HG02588 (cell line): ENCODE measurements at regions not wholly inside any gene's neighbourhood (a gene's known extent, or its start where the extent isn't known, plus 50 kb on each side); places are given as distances from the start of the nearest gene placed in this dataset.
"Not testable (repeated sequence)": the region's sequence is repeated elsewhere in the genome, so short reads cannot be mapped to it uniquely, and the experiment has no call there.

Experiments used
- ATAC-seq: cut with Tn5 transposase; IDR thresholded peaks from one replicate; pipeline ENCODE4 v1.9.1; 2021; ENCODE audit warnings: mild to moderate bottlenecking, moderate library complexity; ENCODE audit not compliant: unreplicated experiment

DNA sequence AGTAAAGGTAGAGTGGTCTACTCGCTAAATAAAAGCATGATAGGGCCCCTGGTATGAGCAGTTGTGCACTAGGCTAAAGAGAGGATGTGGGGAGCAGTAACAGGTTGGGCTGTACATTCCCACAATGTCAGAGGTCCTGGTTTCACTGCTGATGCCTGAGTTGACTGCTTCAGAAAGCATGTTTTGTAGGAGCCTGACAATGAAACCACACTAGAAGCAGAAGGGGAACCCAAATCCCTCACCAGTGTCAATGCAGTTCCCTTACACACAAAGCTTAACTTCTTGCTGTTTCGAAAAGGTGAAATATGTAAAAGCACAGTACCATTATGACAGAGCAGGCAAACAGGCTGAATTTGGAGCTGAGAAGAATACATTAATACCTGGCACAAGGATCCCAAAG lies 291.7 kb upstream of the KYNU start:
- peak; percentile 80 for ATAC-seq

DNA sequence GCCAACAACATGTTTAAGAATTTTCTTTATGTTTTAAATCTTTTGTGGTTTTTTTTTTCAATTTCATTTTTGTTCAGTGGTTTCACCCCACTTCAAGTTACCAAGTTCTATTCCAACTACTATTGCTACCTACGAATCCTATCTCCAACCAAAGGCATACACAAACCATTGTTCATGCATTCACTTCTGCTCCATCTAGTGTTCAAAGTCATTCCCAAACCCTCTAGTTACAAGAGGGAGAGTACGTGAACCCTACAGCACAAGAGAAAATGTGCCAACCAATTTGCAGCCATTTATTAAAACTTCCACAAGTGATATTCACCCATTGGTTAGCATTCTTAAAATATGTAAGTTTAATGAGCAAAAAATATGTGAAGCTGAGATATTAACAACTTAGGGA lies 295.1 kb upstream of the KYNU start:
- no peak for ATAC-seq

DNA sequence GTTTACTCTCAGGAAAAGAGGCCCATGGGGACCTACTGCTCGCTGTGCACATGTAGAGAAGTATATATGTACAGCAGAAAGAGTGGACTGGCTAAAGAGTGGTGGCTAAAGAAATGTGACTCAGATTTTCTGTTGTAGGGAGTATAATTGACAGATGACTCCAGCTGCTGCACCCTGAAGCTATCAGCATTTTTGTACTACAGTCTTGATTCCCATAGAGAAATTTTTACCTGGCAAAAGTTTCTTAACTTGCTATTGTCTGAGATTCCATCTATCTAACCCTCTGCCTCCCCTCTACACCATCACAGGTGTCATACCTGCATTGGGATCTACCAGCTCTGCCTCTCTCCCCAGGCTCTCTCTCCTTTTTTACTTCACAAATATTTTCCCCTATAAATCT lies 296.0 kb upstream of the KYNU start:
- no peak for ATAC-seq

DNA sequence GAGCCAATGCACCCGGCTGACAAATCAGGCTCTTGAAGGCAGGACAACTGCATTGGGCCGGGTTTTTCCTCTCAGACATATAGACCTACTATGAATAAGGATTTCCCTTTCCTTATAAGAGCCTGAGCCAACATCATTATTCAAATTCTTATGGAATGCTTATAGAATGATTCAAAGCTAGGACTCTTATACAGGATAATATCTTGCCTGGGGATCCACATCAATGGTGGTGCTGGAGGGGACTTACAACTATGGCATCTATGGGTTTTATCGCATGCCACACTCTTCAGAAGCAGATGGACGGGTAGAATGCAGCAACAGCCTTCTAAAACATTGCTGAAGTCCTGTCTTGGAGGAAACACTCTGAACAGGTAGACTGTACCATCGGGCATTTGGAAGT lies 296.8 kb upstream of the KYNU start:
- ATAC-seq: no peak

DNA sequence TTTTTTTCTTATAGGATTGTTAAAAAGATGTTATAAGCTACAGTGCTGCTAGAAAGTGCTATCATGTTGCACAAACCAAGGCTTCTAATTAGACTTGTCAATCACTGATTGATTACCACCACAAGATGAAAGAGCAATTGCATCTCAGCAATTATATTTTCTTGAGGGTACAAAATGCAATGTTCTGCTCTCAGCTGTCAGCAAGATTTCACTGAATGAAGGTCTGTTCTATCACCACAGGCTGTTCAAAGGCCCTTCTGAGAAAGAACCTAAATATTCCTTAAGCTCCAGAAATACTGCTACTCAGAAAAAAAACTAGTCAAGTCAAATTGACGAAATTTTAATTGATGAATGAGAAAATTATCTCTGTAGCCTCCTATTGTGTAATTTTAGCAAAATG lies 301.9 kb upstream of the KYNU start:
- no peak for ATAC-seq

DNA sequence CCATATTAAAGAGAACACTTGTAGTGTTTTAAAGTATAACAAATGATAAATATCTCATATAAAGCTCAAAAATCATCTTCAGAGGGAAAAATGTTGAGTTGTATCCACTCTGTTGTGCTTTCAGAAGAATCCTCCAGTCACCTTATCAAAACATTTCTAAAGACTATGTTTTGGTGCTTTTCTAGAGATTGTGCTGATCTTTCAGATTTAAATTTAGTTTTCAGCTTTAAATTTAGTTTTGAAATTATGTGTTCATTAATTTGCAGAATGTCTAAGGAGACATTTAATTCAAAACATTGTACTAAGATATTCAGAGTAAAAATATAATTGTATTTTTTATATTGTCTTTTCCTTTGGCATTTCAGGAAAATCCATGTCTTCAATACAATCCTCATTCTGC lies 303.1 kb upstream of the KYNU start:
- no peak for ATAC-seq

DNA sequence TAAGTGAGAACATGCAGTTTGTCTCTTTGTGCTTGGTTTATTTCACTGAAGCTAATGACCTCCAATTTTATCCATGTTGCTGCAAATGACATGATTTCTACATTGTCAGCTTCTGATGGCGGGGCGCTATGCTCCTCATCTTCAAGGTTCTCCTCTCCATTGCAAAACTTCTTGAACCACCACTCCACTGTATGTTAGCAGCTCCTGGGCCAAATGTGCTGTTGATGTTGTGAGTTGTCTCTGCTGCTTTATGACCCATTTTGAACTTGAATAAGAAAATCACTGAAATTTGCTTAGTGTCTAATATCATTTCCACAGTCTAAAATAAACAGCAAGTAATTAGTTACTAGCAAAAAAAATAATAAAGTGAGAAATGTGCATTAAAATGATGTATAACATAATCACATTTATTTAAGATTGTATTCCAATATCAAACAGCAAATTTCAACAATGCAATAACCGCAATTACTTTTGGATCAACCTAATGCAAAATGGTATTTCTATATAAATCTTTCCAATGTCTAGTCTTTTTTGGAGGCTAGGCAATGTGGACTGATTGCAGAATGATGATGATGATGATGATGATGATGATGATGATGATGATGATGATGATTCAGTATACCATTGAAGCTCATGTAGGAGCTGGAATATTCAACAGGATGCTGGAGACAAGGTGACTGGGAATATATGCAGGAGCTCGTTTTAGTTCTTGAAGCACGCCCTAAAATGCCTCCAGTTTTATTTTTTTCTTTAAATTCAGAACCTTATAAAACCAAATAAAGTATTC lies 304.9 kb upstream of the KYNU start:
- ATAC-seq: no peak

DNA sequence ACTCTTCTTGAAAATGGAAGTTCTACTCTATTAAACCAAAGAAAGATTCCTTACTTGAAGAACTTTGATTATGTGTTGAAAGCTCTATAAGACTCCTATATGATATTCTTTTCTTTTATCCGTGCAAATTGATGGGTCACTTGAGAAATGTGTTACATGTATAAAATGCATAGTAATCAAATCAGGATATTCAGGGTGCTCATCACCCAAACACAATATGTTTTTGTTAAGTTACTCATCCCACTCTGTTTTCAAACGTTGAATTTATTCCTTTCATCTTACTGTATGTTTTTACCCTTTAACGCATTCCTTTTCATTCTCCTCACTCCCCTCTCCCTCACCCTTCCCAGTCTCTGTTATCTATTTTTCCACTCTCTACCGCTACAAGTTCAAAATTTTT lies 305.5 kb upstream of the KYNU start:
- no peak for ATAC-seq

DNA sequence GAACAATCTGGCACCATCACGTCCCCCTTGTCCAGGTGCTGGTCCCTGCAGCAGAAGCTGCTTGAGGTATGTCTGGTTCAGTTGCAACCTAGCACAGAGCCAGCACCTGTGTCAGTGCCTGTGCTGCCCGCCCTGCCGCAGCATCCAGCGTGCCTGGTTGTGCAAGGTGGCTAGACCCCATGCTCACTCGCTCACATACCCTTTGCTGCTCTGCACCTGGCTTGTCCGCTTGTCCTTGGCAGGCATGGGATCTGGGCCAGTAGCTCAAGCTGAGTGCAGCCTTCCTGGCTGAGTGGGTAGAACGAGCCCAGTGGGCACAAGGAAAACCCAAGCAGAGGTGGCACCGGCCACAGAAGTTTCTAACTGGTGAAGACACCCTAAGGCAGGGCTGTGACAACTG lies 314.6 kb upstream of the KYNU start:
- ATAC-seq: no peak

DNA sequence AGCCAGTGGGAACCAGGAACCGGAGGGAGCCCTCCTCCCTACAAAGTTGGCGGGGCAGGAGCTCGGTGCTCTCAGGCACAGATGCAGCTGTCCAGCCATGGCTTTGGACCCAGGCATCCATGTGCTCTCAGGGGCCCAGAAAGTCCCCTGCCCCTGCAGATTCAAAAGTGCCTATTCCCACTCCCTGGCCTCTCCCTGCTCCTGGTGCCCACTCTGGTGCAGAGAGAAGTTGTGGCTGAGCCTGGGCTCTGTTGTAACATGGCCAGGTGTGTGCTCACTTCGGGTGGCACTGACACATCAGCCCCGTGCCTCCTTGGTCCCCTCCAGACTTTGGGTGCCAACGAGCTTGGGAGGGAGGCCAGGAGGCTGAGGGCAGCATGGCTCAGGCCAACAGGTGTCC lies 315.8 kb upstream of the KYNU start:
- no peak for ATAC-seq

DNA sequence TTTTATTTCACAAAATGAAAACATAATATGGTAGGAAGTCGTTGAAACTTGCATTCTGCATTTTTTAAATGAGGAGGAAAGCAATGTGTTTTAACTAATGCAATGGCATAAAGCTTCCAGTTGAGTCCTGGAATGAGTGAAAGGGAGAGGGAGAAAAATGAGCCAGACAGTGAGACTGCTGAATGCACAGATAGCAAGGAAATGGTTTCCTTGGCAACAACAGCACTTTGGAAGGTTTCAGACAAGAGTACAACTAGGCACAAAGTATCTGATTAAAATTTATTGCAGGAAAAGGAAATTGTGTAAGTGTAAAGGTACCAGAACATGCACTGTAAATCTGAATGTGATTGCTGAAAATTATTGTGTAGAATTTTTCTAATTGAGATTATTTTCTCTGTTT lies 320.1 kb upstream of the KYNU start:
- ATAC-seq: no peak

DNA sequence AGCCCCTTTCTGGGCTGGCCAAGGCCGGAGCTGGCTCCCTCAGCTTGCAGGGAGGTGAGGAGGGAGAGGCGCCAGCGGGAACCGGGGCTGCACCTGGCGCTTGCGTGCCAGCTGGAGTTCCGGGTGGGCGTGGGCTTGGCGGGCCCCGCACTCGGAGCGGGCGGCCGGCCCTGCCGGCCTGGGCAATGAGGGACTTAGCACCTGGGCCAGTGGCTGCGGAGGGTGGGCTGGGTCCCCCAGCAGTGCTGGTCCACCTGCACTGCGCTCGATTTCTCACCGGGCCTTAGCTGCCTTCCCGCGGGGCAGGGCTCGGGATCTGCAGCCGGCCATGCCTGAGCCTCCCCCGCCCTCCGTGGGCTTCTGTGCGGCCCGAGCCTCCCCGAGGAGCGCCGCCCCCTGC lies 331.5 kb upstream of the KYNU start:
- not testable (repeated sequence) for ATAC-seq

DNA sequence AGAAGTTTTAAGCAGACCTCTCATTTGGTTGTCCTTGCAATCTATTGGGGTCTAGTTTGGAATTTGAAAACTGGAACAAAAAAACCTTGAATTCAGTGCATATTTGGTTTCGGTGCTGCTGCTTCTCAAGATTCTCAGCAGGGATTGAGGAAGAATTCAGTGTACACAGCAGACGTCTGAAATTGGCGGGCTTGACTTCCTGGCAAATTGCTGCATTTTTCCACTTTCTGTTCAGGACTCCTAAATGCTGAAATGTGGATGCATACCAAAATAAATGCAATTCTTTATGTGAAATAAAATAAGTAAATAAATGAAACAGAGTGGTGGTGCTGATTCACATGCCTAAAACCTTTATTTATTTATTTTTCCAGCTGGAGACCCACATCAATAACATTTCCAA lies 332.4 kb upstream of the KYNU start:
- no peak for ATAC-seq

DNA sequence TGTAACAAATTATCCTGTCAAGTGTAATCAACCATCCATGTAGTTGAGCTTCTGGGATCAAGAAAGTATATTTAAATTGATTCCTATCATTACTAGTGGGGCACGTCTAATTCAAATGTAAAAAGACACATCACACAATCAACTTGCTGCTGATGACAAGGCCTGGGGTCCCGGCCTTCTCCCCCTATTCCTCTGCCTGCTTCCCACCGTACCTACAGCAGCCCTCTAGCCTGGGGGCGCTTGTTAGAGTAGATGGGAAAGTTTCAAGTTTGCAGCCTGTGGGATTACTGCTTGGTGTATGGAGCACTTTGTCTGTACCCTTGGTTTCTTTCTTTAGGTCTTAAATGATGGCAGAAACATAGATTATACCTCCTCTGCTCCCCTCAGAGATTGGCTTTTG lies 333.3 kb upstream of the KYNU start:
- no peak for ATAC-seq

DNA sequence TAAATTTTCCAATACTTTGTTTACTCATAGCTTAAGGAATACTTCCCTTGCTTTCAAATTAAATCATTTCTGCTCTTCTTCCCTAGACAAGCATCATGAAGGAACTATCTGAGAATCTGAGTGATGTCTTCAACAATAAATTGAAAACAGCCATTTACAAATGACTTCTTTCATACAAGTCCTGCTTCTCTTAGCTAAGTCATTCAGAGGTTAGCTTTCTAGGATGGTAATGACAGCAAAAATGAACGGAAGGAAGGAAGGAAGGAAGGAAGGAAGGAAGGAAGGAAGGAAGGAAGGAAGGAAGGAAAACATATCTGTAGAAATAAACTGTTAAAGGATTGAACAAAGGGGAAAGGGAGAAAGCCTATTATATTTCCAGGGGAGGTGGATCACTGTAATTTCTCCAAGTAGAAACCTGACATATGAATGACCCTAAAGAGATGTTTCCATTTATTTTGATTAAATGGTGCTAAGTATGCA lies 335.0 kb upstream of the KYNU start:
- ATAC-seq: no peak

DNA sequence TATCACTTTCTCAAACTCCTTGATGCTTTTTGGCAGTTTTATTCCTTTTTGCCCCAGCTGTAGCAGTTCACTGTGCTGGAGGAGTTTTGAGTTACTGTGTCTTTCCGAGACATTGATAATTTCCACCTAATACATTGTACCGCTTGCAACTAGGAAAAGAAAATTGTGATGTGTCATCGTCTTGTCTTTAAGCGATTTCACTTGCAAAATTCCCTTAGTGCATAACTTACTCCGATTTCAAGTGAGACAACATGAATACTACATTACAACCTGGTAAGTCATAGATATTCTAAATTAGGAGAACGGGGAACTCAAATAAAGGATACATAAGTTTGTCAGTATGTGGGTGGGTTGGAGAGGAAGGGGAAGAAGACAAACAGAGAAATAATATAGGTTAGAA lies 340.5 kb upstream of the KYNU start:
- no peak for ATAC-seq

DNA sequence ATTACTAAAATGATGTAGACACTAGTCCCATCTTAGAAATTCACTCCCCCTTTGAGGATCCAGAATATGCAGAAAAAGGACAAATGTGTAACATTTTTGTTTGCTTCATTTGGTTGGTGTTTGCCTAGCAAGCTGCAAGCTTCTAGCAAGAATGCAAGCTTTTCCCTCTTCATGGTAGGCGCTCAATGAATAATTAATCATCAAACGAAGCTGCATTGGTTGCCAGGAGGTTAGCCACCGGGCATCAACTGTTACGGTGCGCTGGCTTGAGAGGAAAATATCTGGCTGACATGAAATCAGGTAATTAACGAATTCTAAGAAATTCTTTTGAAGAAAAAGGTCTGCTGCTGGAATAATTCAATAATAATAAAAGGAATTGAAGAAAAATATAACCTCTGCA lies 341.0 kb upstream of the KYNU start:
- no peak for ATAC-seq

DNA sequence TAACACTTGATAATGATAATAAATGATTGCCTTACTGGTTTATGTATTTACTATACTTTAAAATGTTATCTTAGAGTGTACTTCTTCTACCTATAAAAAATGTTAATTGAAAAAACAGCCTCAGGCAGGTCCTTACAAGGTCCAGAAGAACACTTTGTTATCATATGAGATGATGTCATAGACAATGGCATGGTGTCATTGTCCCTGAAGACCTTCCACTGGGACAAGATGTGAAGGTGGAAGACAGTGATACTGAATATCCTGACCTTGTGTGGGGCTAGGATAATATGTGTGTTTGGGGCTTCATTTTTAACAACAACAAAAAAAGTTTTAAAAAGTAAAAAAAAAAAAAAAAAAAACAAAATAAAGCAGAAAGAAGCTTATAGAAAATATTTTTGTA lies 342.2 kb upstream of the KYNU start:
- no peak for ATAC-seq

DNA sequence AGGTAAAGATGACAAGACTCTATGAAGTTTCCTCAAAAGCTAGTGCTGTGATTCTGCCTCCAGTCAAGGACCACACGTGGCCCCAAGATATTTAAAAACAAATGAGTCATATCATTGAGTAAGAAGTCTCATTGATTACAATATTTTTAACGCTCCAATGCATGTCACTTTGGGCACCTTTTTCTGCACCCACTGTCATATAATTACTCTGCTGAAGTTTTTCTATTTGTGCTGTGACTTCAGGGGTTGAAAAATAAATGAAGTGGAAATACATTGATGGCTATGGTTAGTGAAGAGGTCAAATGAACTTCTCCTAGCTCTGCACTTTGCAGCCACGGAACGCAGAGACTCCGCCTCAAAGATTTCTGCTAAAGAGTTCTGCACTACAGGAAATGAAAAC lies 344.3 kb upstream of the KYNU start:
- no peak for ATAC-seq

DNA sequence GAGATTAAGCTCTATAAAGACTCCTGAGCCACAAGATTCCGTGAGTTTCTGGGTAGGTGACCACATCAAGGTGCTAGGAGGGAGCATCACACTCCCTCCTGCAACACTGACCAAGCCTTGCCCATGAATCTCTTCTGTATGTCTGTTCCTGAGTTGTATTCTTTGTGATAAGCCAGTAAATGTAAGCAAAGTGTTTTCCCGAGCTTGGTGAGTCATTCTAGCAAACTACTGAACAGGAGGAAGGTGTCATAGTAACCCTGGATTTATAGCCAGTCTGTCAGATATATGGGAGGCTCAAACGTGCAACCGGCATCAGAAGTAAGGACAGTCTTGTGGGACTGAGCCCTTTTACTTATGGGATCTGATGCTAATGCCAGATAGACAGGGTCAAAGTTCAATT lies 346.1 kb upstream of the KYNU start:
- no peak for ATAC-seq

DNA sequence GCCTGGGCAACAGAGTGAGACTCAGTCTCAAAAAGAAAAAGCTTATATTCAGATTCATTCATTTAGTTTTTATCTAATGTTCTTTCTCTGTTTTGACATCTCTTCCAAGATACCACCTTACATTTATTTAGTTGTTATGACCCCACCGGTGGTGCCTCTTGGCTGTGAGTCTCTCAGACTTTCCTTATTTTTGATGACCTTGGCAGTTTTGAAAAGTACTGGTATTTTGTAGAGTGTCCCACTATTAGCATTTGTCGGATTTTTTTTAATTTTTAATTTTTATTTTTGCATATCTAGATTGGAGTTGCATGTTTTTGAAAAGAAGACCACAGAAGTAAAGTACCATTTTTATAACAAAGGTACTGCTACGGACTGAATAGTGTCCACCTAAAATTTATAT lies 351.7 kb upstream of the KYNU start:
- ATAC-seq: no peak

DNA sequence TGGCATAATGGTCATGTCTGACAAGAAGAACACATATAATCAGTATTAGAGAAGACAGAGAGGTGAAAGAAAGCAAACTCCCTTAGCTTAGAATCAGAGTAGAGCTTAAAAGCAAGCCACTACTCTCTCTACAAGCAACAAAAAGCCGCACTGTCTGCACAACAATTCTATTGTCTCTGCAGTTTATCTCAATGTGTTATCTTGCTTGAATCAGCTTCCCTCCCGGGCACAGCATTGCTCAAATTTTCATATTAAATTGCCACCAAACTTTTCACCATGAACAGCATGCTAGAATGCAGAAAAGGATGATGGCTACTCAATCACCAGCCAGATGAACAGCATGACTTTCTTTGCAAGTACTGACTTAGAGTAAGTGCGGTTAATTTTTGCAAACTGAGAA lies 356.0 kb upstream of the KYNU start:
- ATAC-seq: no peak

DNA sequence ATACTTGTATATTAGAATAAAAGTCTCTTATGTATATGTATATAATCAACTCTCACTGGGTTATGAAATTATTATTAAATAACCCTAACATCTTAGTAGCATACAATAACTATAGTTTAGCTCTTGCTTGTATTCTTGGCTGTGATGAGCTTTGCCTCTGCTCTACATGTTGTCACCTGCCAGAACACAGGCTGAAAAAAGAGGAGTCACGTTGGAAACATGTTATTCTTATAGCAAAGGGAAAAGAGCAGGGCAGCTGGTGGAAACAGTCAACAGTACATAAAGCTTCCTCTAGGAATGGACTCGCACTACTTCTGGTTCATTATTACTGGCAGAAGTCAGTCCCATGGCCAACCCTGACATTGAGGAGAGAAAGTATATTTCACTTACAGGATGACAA lies 362.0 kb upstream of the KYNU start:
- no peak for ATAC-seq
